HCT116 (cell line): ENCODE measurements at regions not wholly inside any gene's neighbourhood (a gene's known extent, or its start where the extent isn't known, plus 50 kb on each side); places are given as distances from the start of the nearest gene placed in this dataset.

Experiments used
- ATAC-seq: fragments of 200-7000 bp; cut with Tn5 transposase; 2 replicates; pipeline ENCODE4 v1.9.1; 2020; ENCODE audit warnings: mild to moderate bottlenecking, moderate library complexity
- BruUV-seq: library from RNA; stranded (reverse); fragments of 400-500 nt; replicated peaks from 2 replicates; lab custom pipeline; 2021; lab: Mats Ljungman, UMichigan
- CTCF ChIA-PET: fragments of 300-600 bp; sonication (Branson Sonifier 250); formaldehyde crosslinking; loops from one replicate; lab custom pipeline; 2021; ENCODE audit warnings: antibody characterized with exemption; lab: Charles Lee
- POLR2A ChIA-PET: fragments of 300-600, 350-600 bp; sonication (Branson Sonifier 250); formaldehyde crosslinking; loops from one replicate; lab custom pipeline; 2021; ENCODE audit warnings: antibody characterized with exemption; lab: Charles Lee
- RAD21 ChIA-PET, 2 experiments: fragments of 300-600 bp; sonication (Branson Sonifier 250); formaldehyde crosslinking; loops; one replicate each; lab custom pipeline; 2023; ENCODE audit warnings: low total read pairs in 2 of 2; ENCODE audit not compliant: uncharacterized antibody in 2 of 2, unreplicated experiment in 2 of 2, low non-redundant PET in 1 of 2; lab: Charles Lee
- DNase-seq: peaks from one replicate; pipeline ENCODE4 v3.0.0-alpha.2; 2010; ENCODE audit warnings: low read depth, low spot score
- H2AFZ ChIP-seq: fragments of 200-600 bp; shearing (Covaris generic), sonication (generic); 2 replicates; pipeline ENCODE4 v1.6.1; 2017; ENCODE audit warnings: low read depth, mixed run types, mixed read lengths, antibody characterized with exemption, low read length; ENCODE audit not compliant: poor library complexity, severe bottlenecking
- H3K27ac ChIP-seq: 2 replicates; pipeline ENCODE4 v1.5.1; 2012; ENCODE audit warnings: low read depth, low read length
- H3K27me3 ChIP-seq: fragments of 200-600 bp; sonication (generic); 2 replicates; pipeline ENCODE4 v1.6.1; 2016; ENCODE audit warnings: mixed run types, low read length, mixed read lengths; ENCODE audit not compliant: insufficient read depth
- H3K36me3 ChIP-seq, 2 experiments: fragments of 200-500 bp in 1 of 2; fragments of 200-600 bp in 1 of 2; sonication (Bioruptor generic) in 1 of 2; sonication (generic) in 1 of 2; 2 replicates each; pipeline versions ENCODE4 v1.5.1 to v1.6.1; 2014 to 2016; ENCODE audit warnings: low read length in 2 of 2, inconsistent platforms in 1 of 2, mixed read lengths in 1 of 2, mixed run types in 1 of 2; ENCODE audit not compliant: insufficient read depth in 2 of 2, control insufficient read depth in 1 of 2
- H3K4me1 ChIP-seq, 2 experiments: fragments of 200-600 bp in 1 of 2; sonication (generic) in 1 of 2; 2 replicates each; pipeline versions ENCODE4 v1.5.1 to v1.6.1; 2012 to 2017; ENCODE audit warnings: low read length in 2 of 2, inconsistent platforms in 1 of 2, mild to moderate bottlenecking in 1 of 2, mixed read lengths in 1 of 2, mixed run types in 1 of 2, moderate library complexity in 1 of 2; ENCODE audit not compliant: insufficient read depth in 2 of 2, control insufficient read depth in 1 of 2
- H3K4me2 ChIP-seq: fragments of 200-600 bp; sonication (generic); 2 replicates; pipeline ENCODE4 v1.6.1; 2017; ENCODE audit warnings: mixed run types, low read length, mixed read lengths
- H3K4me3 ChIP-seq, 2 experiments: fragments of 200-600 bp in 1 of 2; sonication (generic) in 1 of 2; replicated peaks in 1 of 2; 2 replicates each; pipeline ENCODE4 v1.5.1; 2011 to 2016; ENCODE audit warnings: low read length in 2 of 2, control low read depth in 1 of 2, low read depth in 1 of 2, mild to moderate bottlenecking in 1 of 2, mixed read lengths in 1 of 2, mixed run types in 1 of 2
- H3K79me2 ChIP-seq: fragments of 200-600 bp; sonication (generic); 2 replicates; pipeline ENCODE4 v1.6.1; 2017; ENCODE audit warnings: mild to moderate bottlenecking, mixed run types, low read length, moderate library complexity, mixed read lengths; ENCODE audit not compliant: insufficient read depth
- H3K9ac ChIP-seq: fragments of 200-600 bp; sonication (generic); 2 replicates; pipeline ENCODE4 v1.6.1; 2016; ENCODE audit warnings: low read length, mixed read lengths
- H3K9me2 ChIP-seq: fragments of 200-600 bp; sonication (generic), shearing (Covaris generic); 2 replicates; pipeline ENCODE4 v1.6.1; 2017; ENCODE audit warnings: mixed run types, mild to moderate bottlenecking, moderate library complexity; ENCODE audit not compliant: insufficient read depth
- H3K9me3 ChIP-seq, 2 experiments: fragments of 200-500 bp in 1 of 2; fragments of 200-600 bp in 1 of 2; sonication (Bioruptor generic) in 1 of 2; sonication (generic) in 1 of 2; 2 replicates each; pipeline ENCODE4 v1.6.1; 2014 to 2017; ENCODE audit warnings: low read length in 2 of 2, mixed read lengths in 2 of 2, inconsistent platforms in 1 of 2, low read depth in 1 of 2, mild to moderate bottlenecking in 1 of 2, mixed run types in 1 of 2, moderate library complexity in 1 of 2; ENCODE audit not compliant: control insufficient read depth in 1 of 2, insufficient read depth in 1 of 2
- H4K20me1 ChIP-seq: fragments of 200-600 bp; sonication (generic), shearing (Covaris generic); 2 replicates; pipeline ENCODE4 v1.6.1; 2017; ENCODE audit warnings: mixed run types, mild to moderate bottlenecking, moderate library complexity; ENCODE audit not compliant: insufficient read depth
- CBX3 ChIP-seq: IDR thresholded peaks from 2 replicates; pipeline ENCODE4 v1.6.1; 2012; ENCODE audit warnings: low read depth
- CEBPB ChIP-seq: IDR thresholded peaks from 2 replicates; pipeline ENCODE4 v1.6.1; 2012; ENCODE audit warnings: low read depth
- EGR1 ChIP-seq: IDR thresholded peaks from 2 replicates; pipeline ENCODE4 v1.6.1; 2012; ENCODE audit warnings: low read depth
- ELF1 ChIP-seq: IDR thresholded peaks from 2 replicates; pipeline ENCODE4 v1.6.1; 2012; ENCODE audit warnings: low read depth, borderline replicate concordance
- EZH2 ChIP-seq: fragments of 200-600 bp; sonication (generic); IDR thresholded peaks from 2 replicates; pipeline ENCODE4 v1.6.1; 2017; ENCODE audit warnings: antibody characterized with exemption, mixed run types
- POLR2A ChIP-seq: IDR thresholded peaks from 2 replicates; pipeline ENCODE4 v1.7.0; 2011; ENCODE audit warnings: borderline replicate concordance; ENCODE audit not compliant: insufficient read depth, insufficient read length; ENCODE audit errors: extremely low read depth
- POLR2AphosphoS5 ChIP-seq: IDR thresholded peaks from 2 replicates; pipeline ENCODE4 v1.6.1; 2011; ENCODE audit warnings: mild to moderate bottlenecking, low read depth, low read length, moderate library complexity
- TCF7L2 ChIP-seq: IDR thresholded peaks from 2 replicates; pipeline ENCODE4 v1.7.0; 2011; ENCODE audit warnings: borderline replicate concordance, inconsistent platforms; ENCODE audit not compliant: insufficient read depth, insufficient read length; ENCODE audit errors: extremely low read depth
- YY1 ChIP-seq: IDR thresholded peaks from 2 replicates; pipeline ENCODE4 v1.6.1; 2011; ENCODE audit warnings: low read length, low read depth, moderate library complexity, mild to moderate bottlenecking; ENCODE audit not compliant: insufficient replicate concordance; ENCODE audit errors: extremely low read depth
- ZFX ChIP-seq: fragments of 450-650 bp; IDR thresholded peaks from 2 replicates; pipeline ENCODE4 v1.6.1; 2017
- ZNF274 ChIP-seq: fragments of 200-500 bp; sonication (Bioruptor generic); IDR thresholded peaks from 2 replicates; pipeline ENCODE4 v1.6.1; 2014; ENCODE audit warnings: mild to moderate bottlenecking, low read depth, low read length, inconsistent platforms
- intact Hi-C: fragments of 100-400 bp; cut with micrococcal nuclease; formaldehyde crosslinking; loops from 2 replicates; pipeline ENCODE4 v1.10.0; 2022
- TF ChIP-seq, protein P1 (sequence below): IDR thresholded peaks from 2 replicates; pipeline ENCODE4 v1.6.1; 2012
- TF ChIP-seq, protein P2 (sequence below): IDR thresholded peaks from 2 replicates; pipeline ENCODE4 v1.6.1; 2012
- TF ChIP-seq, protein P3 (sequence below): IDR thresholded peaks from 2 replicates; pipeline ENCODE4 v1.6.1; 2012; ENCODE audit warnings: low read depth

DNA sequence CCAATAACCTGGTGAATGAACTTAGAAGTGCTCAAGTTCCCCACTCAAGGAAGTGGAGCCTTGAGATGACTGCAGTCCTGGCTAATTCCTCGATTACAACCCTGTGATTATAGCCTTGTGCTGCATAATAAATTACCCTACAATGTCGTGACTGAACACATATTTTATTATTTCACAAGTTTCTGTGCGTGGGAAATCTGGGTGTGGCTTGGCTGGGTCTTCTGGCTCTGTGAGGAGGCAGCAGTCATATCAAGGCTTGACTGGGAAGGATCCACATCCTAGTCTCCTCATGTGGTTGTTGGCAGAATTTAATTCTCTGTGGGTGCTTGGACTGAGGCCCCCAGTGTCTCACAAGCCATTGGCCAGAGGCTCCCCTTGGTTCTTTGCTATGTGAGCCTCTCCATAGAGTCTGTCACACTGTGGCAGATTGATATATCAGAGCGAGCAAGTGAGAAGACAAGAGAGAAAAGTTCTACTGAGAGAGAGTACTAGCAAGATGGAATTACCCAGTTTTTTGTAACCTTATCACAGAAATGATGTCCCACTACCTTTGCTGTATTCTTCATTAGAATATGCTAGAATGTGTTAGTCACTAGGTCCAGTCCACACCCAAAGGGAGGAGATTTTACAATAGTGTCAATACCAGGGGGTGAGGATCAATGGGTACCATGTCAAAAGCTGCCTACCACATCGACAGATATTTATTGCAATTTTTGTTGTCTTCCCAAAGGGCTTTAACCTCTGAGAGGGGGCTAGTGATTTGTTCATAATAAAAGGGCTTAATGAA lies 102.8 kb upstream of the TBC1D5 start:
- DNase-seq (no peak), ATAC-seq (no peak)
- ChIA-PET CTCF (no interaction called here), POLR2A (no interaction called here), RAD21 (no interaction called here)
- H4K20me1 ChIP-seq: no peaks in the 10 kb centered on the region
- no TSS peak for BruUV-seq
- no peak for TF ChIP-seq YY1
- TF ChIP-seq ZNF274: no peak
- no peak for TF ChIP-seq TCF7L2
- TF ChIP-seq ELF1: no peak
- no peak for TF ChIP-seq POLR2AphosphoS5
- no peak for TF ChIP-seq POLR2A
- TF ChIP-seq, protein P1, sequence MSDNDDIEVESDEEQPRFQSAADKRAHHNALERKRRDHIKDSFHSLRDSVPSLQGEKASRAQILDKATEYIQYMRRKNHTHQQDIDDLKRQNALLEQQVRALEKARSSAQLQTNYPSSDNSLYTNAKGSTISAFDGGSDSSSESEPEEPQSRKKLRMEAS: no peak
- TF ChIP-seq, protein P2, sequence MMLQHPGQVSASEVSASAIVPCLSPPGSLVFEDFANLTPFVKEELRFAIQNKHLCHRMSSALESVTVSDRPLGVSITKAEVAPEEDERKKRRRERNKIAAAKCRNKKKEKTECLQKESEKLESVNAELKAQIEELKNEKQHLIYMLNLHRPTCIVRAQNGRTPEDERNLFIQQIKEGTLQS: no peak
- no peak for TF ChIP-seq CBX3
- TF ChIP-seq, protein P3, sequence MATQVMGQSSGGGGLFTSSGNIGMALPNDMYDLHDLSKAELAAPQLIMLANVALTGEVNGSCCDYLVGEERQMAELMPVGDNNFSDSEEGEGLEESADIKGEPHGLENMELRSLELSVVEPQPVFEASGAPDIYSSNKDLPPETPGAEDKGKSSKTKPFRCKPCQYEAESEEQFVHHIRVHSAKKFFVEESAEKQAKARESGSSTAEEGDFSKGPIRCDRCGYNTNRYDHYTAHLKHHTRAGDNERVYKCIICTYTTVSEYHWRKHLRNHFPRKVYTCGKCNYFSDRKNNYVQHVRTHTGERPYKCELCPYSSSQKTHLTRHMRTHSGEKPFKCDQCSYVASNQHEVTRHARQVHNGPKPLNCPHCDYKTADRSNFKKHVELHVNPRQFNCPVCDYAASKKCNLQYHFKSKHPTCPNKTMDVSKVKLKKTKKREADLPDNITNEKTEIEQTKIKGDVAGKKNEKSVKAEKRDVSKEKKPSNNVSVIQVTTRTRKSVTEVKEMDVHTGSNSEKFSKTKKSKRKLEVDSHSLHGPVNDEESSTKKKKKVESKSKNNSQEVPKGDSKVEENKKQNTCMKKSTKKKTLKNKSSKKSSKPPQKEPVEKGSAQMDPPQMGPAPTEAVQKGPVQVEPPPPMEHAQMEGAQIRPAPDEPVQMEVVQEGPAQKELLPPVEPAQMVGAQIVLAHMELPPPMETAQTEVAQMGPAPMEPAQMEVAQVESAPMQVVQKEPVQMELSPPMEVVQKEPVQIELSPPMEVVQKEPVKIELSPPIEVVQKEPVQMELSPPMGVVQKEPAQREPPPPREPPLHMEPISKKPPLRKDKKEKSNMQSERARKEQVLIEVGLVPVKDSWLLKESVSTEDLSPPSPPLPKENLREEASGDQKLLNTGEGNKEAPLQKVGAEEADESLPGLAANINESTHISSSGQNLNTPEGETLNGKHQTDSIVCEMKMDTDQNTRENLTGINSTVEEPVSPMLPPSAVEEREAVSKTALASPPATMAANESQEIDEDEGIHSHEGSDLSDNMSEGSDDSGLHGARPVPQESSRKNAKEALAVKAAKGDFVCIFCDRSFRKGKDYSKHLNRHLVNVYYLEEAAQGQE: no peak
- TF ChIP-seq CEBPB: no peak
- no peak for TF ChIP-seq EZH2
- TF ChIP-seq ZFX: no peak
- no peak for TF ChIP-seq EGR1
- no peak overlapping the region for H3K27ac ChIP-seq
- H3K9me3 ChIP-seq: no peaks in the 10 kb centered on the region
- no peaks in the 10 kb centered on the region for H3K9me2 ChIP-seq
- no peak overlapping the region for H3K4me2 ChIP-seq
- no peaks in the 10 kb centered on the region for H3K27me3 ChIP-seq
- no peaks in the 10 kb centered on the region for H3K4me1 ChIP-seq
- no peak overlapping the region for H2AFZ ChIP-seq
- H3K79me2 ChIP-seq: no peaks in the 10 kb centered on the region
- H3K9ac ChIP-seq: no peak overlapping the region
- intact Hi-C loops: loop anchor here (10.0 kb wide), 1 partner anchor 1240 kb away; the partner anchor contains the start of gene DAZL
- H3K4me3 ChIP-seq: no peak overlapping the region
- H3K36me3 ChIP-seq: no peaks in the 10 kb centered on the region
